T-helper 2 cell treated with Interferon-gamma antibody and Interleukin-4, amounts not matched to agents 5 μg/mL and 100 μg/mL, for 36 hours (primary cell): ENCODE measurements at regions not wholly inside any gene's neighbourhood (a gene's known extent, or its start where the extent isn't known, plus 50 kb on each side); places are given as distances from the start of the nearest gene placed in this dataset.
"Not testable (repeated sequence)": the region's sequence is repeated elsewhere in the genome, so short reads cannot be mapped to it uniquely, and the experiment has no call there.

Experiments used
- DNase-seq: peaks from one replicate; pipeline ENCODE4 v3.0.0; 2021; ENCODE audit warnings: low spot score
- H3K27ac Mint-ChIP-seq: one replicate; pipeline ENCODE4 v1.8.0; 2021; ENCODE audit warnings: mild to moderate bottlenecking, mixed read lengths
- H3K27me3 Mint-ChIP-seq: one replicate; pipeline ENCODE4 v1.8.0; 2021; ENCODE audit warnings: low read depth, mixed read lengths
- H3K36me3 Mint-ChIP-seq: one replicate; pipeline ENCODE4 v1.8.0; 2021; ENCODE audit warnings: low read depth, mixed read lengths
- H3K4me1 Mint-ChIP-seq: one replicate; pipeline ENCODE4 v1.8.0; 2021; ENCODE audit warnings: low read depth, mixed read lengths
- H3K4me3 Mint-ChIP-seq: one replicate; pipeline ENCODE4 v1.8.0; 2022; ENCODE audit warnings: mild to moderate bottlenecking, moderate library complexity, mixed read lengths
- H3K9me3 Mint-ChIP-seq: one replicate; pipeline ENCODE4 v1.8.0; 2021; ENCODE audit warnings: mixed read lengths

GRCh38 chr14:43651896-43652295 is 855.2 kb downstream of the FSCB start:
- Mint-ChIP-seq H3K27me3 (no peaks in the 10 kb centered on the region), H3K4me1 (no peaks in the 10 kb centered on the region), H3K9me3 (peaks cover 54% of the 10 kb centered on the region), H3K36me3 (no peaks in the 10 kb centered on the region), H3K4me3 (no peak overlapping the region), H3K27ac (no peak overlapping the region)
- DNase-seq = no peak

GRCh38 chr14:43651185-43651787 is 855.8 kb downstream of the FSCB start:
- DNase-seq = no peak
- Mint-ChIP-seq H3K36me3 (no peaks in the 10 kb centered on the region), H3K27me3 (no peaks in the 10 kb centered on the region), H3K4me1 (no peaks in the 10 kb centered on the region), H3K4me3 (no peak overlapping the region), H3K9me3 (peaks cover 49% of the 10 kb centered on the region), H3K27ac (no peak overlapping the region)

- no peaks in the 10 kb centered on the region for H3K4me1 Mint-ChIP-seq
- H3K9me3 Mint-ChIP-seq = peaks cover 57% of the 10 kb centered on the region
- no peaks in the 10 kb centered on the region for H3K27me3 Mint-ChIP-seq
- no peaks in the 10 kb centered on the region for H3K36me3 Mint-ChIP-seq
- no peak for DNase-seq
- H3K27ac Mint-ChIP-seq = no peak overlapping the region
- H3K4me3 Mint-ChIP-seq = no peak overlapping the region
Measured at GRCh38 chr14:43649508-43649907, 857.6 kb downstream of the FSCB start.

GRCh38 chr14:43647302-43647701 is 859.8 kb downstream of the FSCB start:
- no peak for DNase-seq
- H3K4me3 Mint-ChIP-seq = no peak overlapping the region
- no peaks in the 10 kb centered on the region for H3K27me3 Mint-ChIP-seq
- peaks cover 46% of the 10 kb centered on the region for H3K9me3 Mint-ChIP-seq
- no peaks in the 10 kb centered on the region for H3K4me1 Mint-ChIP-seq
- no peak overlapping the region for H3K27ac Mint-ChIP-seq
- H3K36me3 Mint-ChIP-seq = no peaks in the 10 kb centered on the region

- no peaks in the 10 kb centered on the region for H3K36me3 Mint-ChIP-seq
- peaks cover 40% of the 10 kb centered on the region for H3K9me3 Mint-ChIP-seq
- no peak overlapping the region for H3K27ac Mint-ChIP-seq
- no peak for DNase-seq
- no peaks in the 10 kb centered on the region for H3K4me1 Mint-ChIP-seq
- H3K4me3 Mint-ChIP-seq = no peak overlapping the region
- H3K27me3 Mint-ChIP-seq = no peaks in the 10 kb centered on the region
Measured at GRCh38 chr14:43640718-43641267, 866.3 kb downstream of the FSCB start.

- no peaks in the 10 kb centered on the region for H3K27me3 Mint-ChIP-seq
- H3K27ac Mint-ChIP-seq = no peak overlapping the region
- peaks cover 21% of the 10 kb centered on the region for H3K9me3 Mint-ChIP-seq
- no peak for DNase-seq
- H3K4me1 Mint-ChIP-seq = no peaks in the 10 kb centered on the region
- H3K4me3 Mint-ChIP-seq = no peak overlapping the region
- H3K36me3 Mint-ChIP-seq = no peaks in the 10 kb centered on the region
Measured at GRCh38 chr14:43625294-43625693, 881.8 kb downstream of the FSCB start.

GRCh38 chr14:43621282-43621681 is 885.8 kb downstream of the FSCB start:
- H3K4me1 Mint-ChIP-seq = no peaks in the 10 kb centered on the region
- no peaks in the 10 kb centered on the region for H3K36me3 Mint-ChIP-seq
- H3K9me3 Mint-ChIP-seq = peaks cover 24% of the 10 kb centered on the region
- H3K27me3 Mint-ChIP-seq = no peaks in the 10 kb centered on the region
- no peak overlapping the region for H3K4me3 Mint-ChIP-seq
- H3K27ac Mint-ChIP-seq = no peak overlapping the region
- DNase-seq = no peak

- Mint-ChIP-seq H3K27ac (no peak overlapping the region), H3K9me3 (peaks cover 55% of the 10 kb centered on the region), H3K4me1 (no peaks in the 10 kb centered on the region), H3K4me3 (no peak overlapping the region), H3K27me3 (no peaks in the 10 kb centered on the region), H3K36me3 (no peaks in the 10 kb centered on the region)
- DNase-seq = no peak
Measured at GRCh38 chr14:43595096-43595772, 911.8 kb downstream of the FSCB start.

- no peaks in the 10 kb centered on the region for H3K36me3 Mint-ChIP-seq
- H3K9me3 Mint-ChIP-seq = peaks cover 45% of the 10 kb centered on the region
- no peaks in the 10 kb centered on the region for H3K4me1 Mint-ChIP-seq
- H3K27me3 Mint-ChIP-seq = no peaks in the 10 kb centered on the region
- no peak overlapping the region for H3K27ac Mint-ChIP-seq
- DNase-seq = no peak
- no peak overlapping the region for H3K4me3 Mint-ChIP-seq
Measured at GRCh38 chr14:43591776-43592175, 915.3 kb downstream of the FSCB start.

- peaks cover 16% of the 10 kb centered on the region for H3K9me3 Mint-ChIP-seq
- DNase-seq = no peak
- no peaks in the 10 kb centered on the region for H3K36me3 Mint-ChIP-seq
- no peak overlapping the region for H3K4me3 Mint-ChIP-seq
- no peaks in the 10 kb centered on the region for H3K4me1 Mint-ChIP-seq
- no peak overlapping the region for H3K27ac Mint-ChIP-seq
- H3K27me3 Mint-ChIP-seq = no peaks in the 10 kb centered on the region
Measured at GRCh38 chr14:43587183-43587582, 919.9 kb downstream of the FSCB start.

- Mint-ChIP-seq H3K27ac (no peak overlapping the region), H3K36me3 (no peaks in the 10 kb centered on the region), H3K4me3 (no peak overlapping the region), H3K4me1 (no peaks in the 10 kb centered on the region), H3K27me3 (no peaks in the 10 kb centered on the region), H3K9me3 (peaks cover 24% of the 10 kb centered on the region)
- DNase-seq = no peak
Measured at GRCh38 chr14:43579671-43580070, 927.4 kb downstream of the FSCB start.

GRCh38 chr14:43568022-43568421 is 939.1 kb downstream of the FSCB start:
- H3K9me3 Mint-ChIP-seq = peaks cover 18% of the 10 kb centered on the region
- no peak overlapping the region for H3K27ac Mint-ChIP-seq
- no peaks in the 10 kb centered on the region for H3K4me1 Mint-ChIP-seq
- no peaks in the 10 kb centered on the region for H3K36me3 Mint-ChIP-seq
- H3K27me3 Mint-ChIP-seq = no peaks in the 10 kb centered on the region
- H3K4me3 Mint-ChIP-seq = no peak overlapping the region
- no peak for DNase-seq

- Mint-ChIP-seq H3K4me1 (no peaks in the 10 kb centered on the region), H3K36me3 (no peaks in the 10 kb centered on the region), H3K27ac (no peak overlapping the region), H3K27me3 (no peaks in the 10 kb centered on the region), H3K4me3 (no peak overlapping the region), H3K9me3 (no peaks in the 10 kb centered on the region)
- no peak for DNase-seq
Measured at GRCh38 chr14:43548368-43548767, 958.7 kb downstream of the FSCB start.

GRCh38 chr14:43547596-43547995 is 959.5 kb downstream of the FSCB start:
- not testable (repeated sequence) for H3K9me3 Mint-ChIP-seq, H3K27ac Mint-ChIP-seq, H3K36me3 Mint-ChIP-seq, H3K27me3 Mint-ChIP-seq, H3K4me3 Mint-ChIP-seq, H3K4me1 Mint-ChIP-seq, DNase-seq

GRCh38 chr14:43541356-43541755 is 965.7 kb downstream of the FSCB start:
- no peak overlapping the region for H3K27ac Mint-ChIP-seq
- H3K9me3 Mint-ChIP-seq = peaks cover 30% of the 10 kb centered on the region
- H3K4me3 Mint-ChIP-seq = no peak overlapping the region
- no peak for DNase-seq
- no peaks in the 10 kb centered on the region for H3K27me3 Mint-ChIP-seq
- H3K36me3 Mint-ChIP-seq = no peaks in the 10 kb centered on the region
- no peaks in the 10 kb centered on the region for H3K4me1 Mint-ChIP-seq
